NT2/D1 (cell line): ENCODE measurements at regions not wholly inside any gene's neighbourhood (a gene's known extent, or its start where the extent isn't known, plus 50 kb on each side); places are given as distances from the start of the nearest gene placed in this dataset.

ENCODE experiments used
- SUZ12 ChIP-seq: IDR thresholded peaks from 2 replicates; pipeline ENCODE4 v1.6.1; 2011; ENCODE audit not compliant: insufficient read length, insufficient read depth; ENCODE audit errors: extremely low read depth
- YY1 ChIP-seq: IDR thresholded peaks from 2 replicates; pipeline ENCODE4 v1.6.1; 2011; ENCODE audit not compliant: insufficient read length, insufficient read depth
- ZNF274 ChIP-seq: IDR thresholded peaks from 2 replicates; pipeline ENCODE4 v1.6.1; 2011; ENCODE audit warnings: mild to moderate bottlenecking, low read depth, low read length

GRCh38 chrX:30955687-30956086 lies 66.6 kb upstream of the TAB3 start:
- TF ChIP-seq SUZ12 (no peak), YY1 (no peak), ZNF274 (no peak)
